Colonic mucosa (tissue), 4 donors: ENCODE measurements at regions not wholly inside any gene's neighbourhood (a gene's known extent, or its start where the extent isn't known, plus 50 kb on each side); places are given as distances from the start of the nearest gene placed in this dataset.

ENCODE experiments used
- DNase-seq: peaks from one replicate; pipeline ENCODE4 v3.0.0-alpha.2; 2020
- H3K27ac ChIP-seq: fragments of 200-600 bp; one replicate; pipeline ENCODE4 v1.8.0; 2021
- H3K27me3 ChIP-seq: fragments of 200-600 bp; one replicate; pipeline ENCODE4 v1.8.0; 2021
- H3K36me3 ChIP-seq: fragments of 200-600 bp; one replicate; pipeline ENCODE4 v1.8.0; 2021
- H3K4me1 ChIP-seq: fragments of 200-600 bp; one replicate; pipeline ENCODE4 v1.8.0; 2021; ENCODE audit warnings: mild to moderate bottlenecking
- H3K4me3 ChIP-seq: fragments of 200-600 bp; one replicate; pipeline ENCODE4 v1.8.0; 2021
- H3K9ac ChIP-seq, 2 donors: one replicate each; pipeline ENCODE4 v1.7.0; 2013; ENCODE audit warnings: control low read depth in 2 of 2, low read depth in 2 of 2, low read length in 2 of 2
- H3K9me3 ChIP-seq: fragments of 200-600 bp; one replicate; pipeline ENCODE4 v1.8.0; 2021
- intact Hi-C: fragments of 100-400 bp; cut with DNase I; formaldehyde crosslinking; loops from one replicate; pipeline ENCODE4 v1.14.1; 2022
- TF ChIP-seq, protein P1 (sequence below): fragments of 200-600 bp; IDR thresholded peaks from one replicate; pipeline ENCODE4 v1.8.0; 2022; ENCODE audit warnings: antibody characterized with exemption, mild to moderate bottlenecking
- donor health status: healthy.
- donor health status: DM: no; HTN: no; CAD: no.
- donor health status: DM: no; HTN: no; CAD: no.

DNA sequence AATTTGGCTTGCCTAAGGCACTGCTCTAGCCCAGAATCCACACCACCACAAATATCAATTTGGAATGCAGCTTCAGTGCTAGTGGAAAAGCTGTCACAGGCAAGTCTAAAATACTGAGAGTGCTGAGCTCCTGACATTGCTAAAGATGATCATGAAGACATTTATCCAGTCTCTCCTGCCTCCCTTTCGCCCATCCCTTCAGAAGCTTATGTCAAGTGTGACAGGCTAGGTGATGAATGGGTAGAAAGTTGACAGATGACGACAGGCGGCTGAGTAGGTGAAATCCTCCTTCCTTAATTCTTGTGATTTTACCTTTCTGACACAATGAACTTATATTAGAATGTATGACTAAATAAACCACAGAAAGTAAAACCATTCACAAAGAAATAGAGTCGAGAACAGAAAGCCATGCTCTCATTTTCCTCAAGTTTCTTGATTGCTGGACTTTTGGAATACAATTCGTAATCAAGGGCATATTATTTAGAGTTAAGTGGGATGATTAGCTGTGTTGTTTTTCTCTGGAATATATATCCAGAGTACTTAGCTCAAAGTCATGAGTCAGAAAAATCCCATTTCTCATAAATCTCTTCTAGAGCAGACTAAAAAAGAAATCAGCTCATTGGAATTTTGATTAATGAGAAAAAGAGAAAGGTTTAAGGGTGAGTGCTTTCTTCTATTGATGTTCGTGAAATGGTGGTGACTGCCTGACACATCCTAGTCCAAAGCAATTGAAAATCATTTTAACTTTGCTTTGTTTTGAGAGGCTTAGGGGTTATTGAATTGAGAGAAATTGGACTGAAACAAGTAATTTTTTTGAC, 1228.2 kb upstream of the CITED2 start:
- no peak for DNase-seq
- Histone ChIP-seq H3K36me3 (no peaks in the 10 kb centered on the region), H3K27me3 (no peaks in the 10 kb centered on the region), H3K4me3 (no peak overlapping the region), H3K9ac (no peak overlapping the region), H3K4me1 (no peaks in the 10 kb centered on the region), H3K9me3 (no peaks in the 10 kb centered on the region), H3K27ac (no peak overlapping the region)
- intact Hi-C loops = no loop called here
- TF ChIP-seq, protein P1, sequence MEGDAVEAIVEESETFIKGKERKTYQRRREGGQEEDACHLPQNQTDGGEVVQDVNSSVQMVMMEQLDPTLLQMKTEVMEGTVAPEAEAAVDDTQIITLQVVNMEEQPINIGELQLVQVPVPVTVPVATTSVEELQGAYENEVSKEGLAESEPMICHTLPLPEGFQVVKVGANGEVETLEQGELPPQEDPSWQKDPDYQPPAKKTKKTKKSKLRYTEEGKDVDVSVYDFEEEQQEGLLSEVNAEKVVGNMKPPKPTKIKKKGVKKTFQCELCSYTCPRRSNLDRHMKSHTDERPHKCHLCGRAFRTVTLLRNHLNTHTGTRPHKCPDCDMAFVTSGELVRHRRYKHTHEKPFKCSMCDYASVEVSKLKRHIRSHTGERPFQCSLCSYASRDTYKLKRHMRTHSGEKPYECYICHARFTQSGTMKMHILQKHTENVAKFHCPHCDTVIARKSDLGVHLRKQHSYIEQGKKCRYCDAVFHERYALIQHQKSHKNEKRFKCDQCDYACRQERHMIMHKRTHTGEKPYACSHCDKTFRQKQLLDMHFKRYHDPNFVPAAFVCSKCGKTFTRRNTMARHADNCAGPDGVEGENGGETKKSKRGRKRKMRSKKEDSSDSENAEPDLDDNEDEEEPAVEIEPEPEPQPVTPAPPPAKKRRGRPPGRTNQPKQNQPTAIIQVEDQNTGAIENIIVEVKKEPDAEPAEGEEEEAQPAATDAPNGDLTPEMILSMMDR = no peak

DNA sequence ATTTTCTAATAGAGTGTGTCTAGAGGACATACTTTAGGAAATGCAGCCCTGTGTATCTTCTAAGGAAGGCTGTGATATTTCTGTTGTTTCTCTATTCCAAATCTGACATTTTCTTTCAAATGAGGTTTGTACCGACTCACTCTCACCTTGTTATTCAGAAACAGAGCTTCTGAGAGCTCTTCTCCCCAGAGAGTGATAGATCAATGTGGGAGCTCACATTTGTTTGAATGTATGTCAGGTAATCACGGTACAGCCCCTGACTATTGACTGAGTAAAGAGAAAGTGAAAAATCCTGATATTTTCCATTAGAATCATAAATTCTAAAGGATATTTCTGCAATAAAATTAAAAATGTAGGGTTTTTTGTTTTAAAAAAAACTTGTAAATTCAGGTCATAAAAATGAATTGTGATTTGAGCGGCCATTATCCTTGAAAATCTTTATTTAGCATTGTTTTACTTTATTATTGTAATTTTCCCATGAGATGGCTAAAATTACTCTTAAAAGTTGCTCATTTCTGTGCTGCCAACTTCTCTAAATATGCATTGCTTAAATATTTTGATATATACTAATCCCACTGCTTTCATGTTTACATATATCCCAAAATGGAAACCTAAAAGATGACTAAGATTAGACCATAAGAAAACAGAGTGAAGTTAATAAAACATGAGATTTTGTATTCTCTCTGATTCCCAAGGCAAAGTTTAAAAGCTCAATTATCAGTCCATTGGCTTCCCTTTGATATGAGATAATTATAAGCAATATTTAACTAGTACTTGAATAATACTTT, 1226.8 kb upstream of the CITED2 start:
- Histone ChIP-seq H3K27me3 (no peaks in the 10 kb centered on the region), H3K27ac (no peak overlapping the region), H3K4me1 (no peaks in the 10 kb centered on the region), H3K4me3 (no peak overlapping the region), H3K9me3 (no peaks in the 10 kb centered on the region), H3K9ac (no peak overlapping the region), H3K36me3 (no peaks in the 10 kb centered on the region)
- TF ChIP-seq, protein P1 = no peak
- intact Hi-C loops = no loop called here
- DNase-seq = no peak

DNA sequence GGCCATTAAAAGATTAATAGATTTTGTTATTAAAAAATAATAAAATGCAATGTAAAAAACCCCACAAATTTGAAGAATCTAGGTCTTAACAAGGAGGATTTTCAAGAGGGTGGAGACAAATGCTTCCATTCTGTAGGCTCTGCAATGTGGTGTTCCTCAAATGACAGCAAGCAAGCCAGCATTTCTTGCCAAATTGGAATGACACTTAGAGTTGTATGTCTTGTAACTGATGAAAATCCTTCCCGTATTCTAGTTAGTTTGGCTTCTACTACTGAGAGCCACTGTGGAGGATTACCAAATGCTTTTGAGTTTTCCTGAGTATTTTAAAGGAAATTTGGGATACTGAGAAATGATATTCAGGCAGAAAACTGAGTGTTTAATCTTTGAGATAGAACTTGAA, 1225.5 kb upstream of the CITED2 start:
- no peak overlapping the region for H3K9ac ChIP-seq
- TF ChIP-seq, protein P1 = no peak
- H3K27ac ChIP-seq = no peak overlapping the region
- no peak for DNase-seq
- H3K4me1 ChIP-seq = no peaks in the 10 kb centered on the region
- no peaks in the 10 kb centered on the region for H3K27me3 ChIP-seq
- H3K36me3 ChIP-seq = no peaks in the 10 kb centered on the region
- no peaks in the 10 kb centered on the region for H3K9me3 ChIP-seq
- intact Hi-C loops = no loop called here
- H3K4me3 ChIP-seq = no peak overlapping the region

DNA sequence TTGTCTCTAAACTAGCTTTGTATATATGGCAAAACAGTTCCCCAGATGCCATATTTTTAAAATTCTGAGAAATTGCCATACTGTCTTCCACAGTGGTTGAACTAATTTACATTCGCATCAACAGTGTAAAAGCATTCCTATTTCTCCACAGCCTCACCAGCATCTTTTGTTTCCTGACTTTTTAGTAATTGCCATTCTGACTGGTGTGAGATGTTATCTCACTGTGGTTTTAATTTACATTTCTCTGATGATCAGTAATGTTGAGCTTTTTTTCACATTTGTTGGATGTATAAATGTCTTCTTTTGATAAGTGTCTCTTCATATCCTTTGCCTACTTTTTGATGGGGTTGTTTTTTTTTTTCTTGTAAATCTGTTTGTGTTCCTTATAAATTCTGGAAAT, 1222.7 kb upstream of the CITED2 start:
- TF ChIP-seq, protein P1 = no peak
- intact Hi-C loops = no loop called here

DNA sequence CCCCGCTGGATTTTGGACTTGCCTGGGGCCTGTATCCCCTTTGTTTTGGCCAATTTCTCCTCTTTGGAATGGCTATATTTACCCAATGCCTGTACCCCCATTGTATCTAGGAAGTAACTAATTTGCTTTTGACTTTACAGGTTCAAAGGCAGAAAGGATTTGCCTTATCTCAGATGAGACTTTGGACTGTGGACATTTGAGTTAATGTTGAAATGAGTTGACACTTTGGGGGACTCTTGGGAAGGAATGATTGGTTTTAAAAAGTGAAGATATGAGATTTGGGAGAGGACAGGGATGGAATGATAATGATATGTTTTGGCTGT, 1220.3 kb upstream of the CITED2 start:
- Histone ChIP-seq H3K27ac (no peak overlapping the region), H3K4me3 (no peak overlapping the region), H3K4me1 (no peaks in the 10 kb centered on the region), H3K27me3 (no peaks in the 10 kb centered on the region), H3K36me3 (no peaks in the 10 kb centered on the region), H3K9ac (no peak overlapping the region), H3K9me3 (no peaks in the 10 kb centered on the region)
- DNase-seq = no peak
- intact Hi-C loops = no loop called here
- TF ChIP-seq, protein P1 = no peak

More for the DNA sequence above, 1222.7 kb upstream of the CITED2 start:
- Histone ChIP-seq H3K9me3 (no peaks in the 10 kb centered on the region), H3K4me3 (no peak overlapping the region), H3K27me3 (no peaks in the 10 kb centered on the region), H3K4me1 (no peaks in the 10 kb centered on the region), H3K36me3 (no peaks in the 10 kb centered on the region), H3K9ac (no peak overlapping the region), H3K27ac (no peak overlapping the region)
- DNase-seq = no peak
